Suprapubic skin (tissue), 4 donors: ENCODE measurements at regions not wholly inside any gene's neighbourhood (a gene's known extent, or its start where the extent isn't known, plus 50 kb on each side); places are given as distances from the start of the nearest gene placed in this dataset.

Experiments used
- DNase-seq, 2 donors: peaks; one replicate each; pipeline ENCODE4 v3.0.0-alpha.2; 2019; ENCODE audit warnings: low spot score in 2 of 2
- H3K27ac ChIP-seq: fragments of 200-600 bp; sonication (generic); one replicate; pipeline ENCODE4 v1.5.1; 2019
- H3K27me3 ChIP-seq: fragments of 200-600 bp; sonication (generic); one replicate; pipeline ENCODE4 v1.5.1; 2019
- H3K36me3 ChIP-seq: fragments of 200-600 bp; sonication (generic); one replicate; pipeline ENCODE4 v1.5.1; 2019
- H3K4me1 ChIP-seq: fragments of 200-600 bp; sonication (generic); one replicate; pipeline ENCODE4 v1.5.1; 2019
- H3K4me3 ChIP-seq: fragments of 200-600 bp; sonication (generic); one replicate; pipeline ENCODE4 v1.5.1; 2019; ENCODE audit warnings: mild to moderate bottlenecking
- H3K9me3 ChIP-seq: fragments of 200-600 bp; sonication (generic); one replicate; pipeline ENCODE4 v1.5.1; 2019
- EP300 ChIP-seq: sonication (generic); formaldehyde crosslinking; IDR thresholded peaks from one replicate; pipeline ENCODE4 v1.6.1; 2017; ENCODE audit warnings: antibody characterized with exemption
- POLR2A ChIP-seq, 2 donors: fragments of 450-650 bp; IDR thresholded peaks; one replicate each; pipeline ENCODE4 v1.6.1; 2017; ENCODE audit warnings: antibody characterized with exemption in 2 of 2, mild to moderate bottlenecking in 2 of 2, moderate library complexity in 2 of 2
- POLR2AphosphoS5 ChIP-seq, 3 donors: sonication (generic); formaldehyde crosslinking; IDR thresholded peaks; one replicate each; pipeline ENCODE4 v1.6.1; 2017; ENCODE audit warnings: antibody characterized with exemption in 3 of 3
- WGBS: methylation state at CpG from one replicate; pipeline ENCODE4 v1.1.5; 2018; 5-methylcytosine and 5-hydroxymethylcytosine counted together
- TF ChIP-seq, protein P1 (sequence below), 2 donors: fragments of 200-600 bp in 1 of 2; fragments of 450-650 bp in 1 of 2; sonication (generic) in 1 of 2; IDR thresholded peaks; one replicate each; pipeline ENCODE4 v1.5.1; 2016 to 2019; ENCODE audit warnings: antibody characterized with exemption in 2 of 2, mild to moderate bottlenecking in 1 of 2, moderate library complexity in 1 of 2

DNA sequence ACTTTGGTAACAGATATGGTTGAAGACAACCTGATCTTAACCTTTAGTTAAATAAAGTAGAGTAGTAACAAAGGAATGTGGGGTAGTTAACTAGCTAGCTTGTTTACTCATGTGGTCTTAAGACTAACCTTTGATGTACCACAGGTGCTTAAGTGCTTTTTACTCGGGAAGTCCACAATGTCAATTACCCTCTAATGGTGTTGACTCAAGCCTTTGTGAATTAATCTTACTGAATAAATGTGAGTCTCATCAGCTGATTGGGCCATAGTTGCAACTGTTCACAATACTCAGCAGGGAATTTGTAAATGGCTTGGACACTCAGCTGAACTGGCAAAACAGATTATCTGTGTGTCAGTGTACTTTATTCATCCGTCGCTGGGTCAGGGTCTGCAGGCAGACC lies 119.0 kb upstream of the UGT8 start:
- Histone ChIP-seq H3K4me1 (no peaks in the 10 kb centered on the region), H3K27ac (no peak overlapping the region), H3K36me3 (no peaks in the 10 kb centered on the region), H3K9me3 (no peaks in the 10 kb centered on the region), H3K27me3 (no peaks in the 10 kb centered on the region), H3K4me3 (no peak overlapping the region)
- DNase-seq = no peak
- TF ChIP-seq, protein P1, sequence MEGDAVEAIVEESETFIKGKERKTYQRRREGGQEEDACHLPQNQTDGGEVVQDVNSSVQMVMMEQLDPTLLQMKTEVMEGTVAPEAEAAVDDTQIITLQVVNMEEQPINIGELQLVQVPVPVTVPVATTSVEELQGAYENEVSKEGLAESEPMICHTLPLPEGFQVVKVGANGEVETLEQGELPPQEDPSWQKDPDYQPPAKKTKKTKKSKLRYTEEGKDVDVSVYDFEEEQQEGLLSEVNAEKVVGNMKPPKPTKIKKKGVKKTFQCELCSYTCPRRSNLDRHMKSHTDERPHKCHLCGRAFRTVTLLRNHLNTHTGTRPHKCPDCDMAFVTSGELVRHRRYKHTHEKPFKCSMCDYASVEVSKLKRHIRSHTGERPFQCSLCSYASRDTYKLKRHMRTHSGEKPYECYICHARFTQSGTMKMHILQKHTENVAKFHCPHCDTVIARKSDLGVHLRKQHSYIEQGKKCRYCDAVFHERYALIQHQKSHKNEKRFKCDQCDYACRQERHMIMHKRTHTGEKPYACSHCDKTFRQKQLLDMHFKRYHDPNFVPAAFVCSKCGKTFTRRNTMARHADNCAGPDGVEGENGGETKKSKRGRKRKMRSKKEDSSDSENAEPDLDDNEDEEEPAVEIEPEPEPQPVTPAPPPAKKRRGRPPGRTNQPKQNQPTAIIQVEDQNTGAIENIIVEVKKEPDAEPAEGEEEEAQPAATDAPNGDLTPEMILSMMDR (IDR thresholded peaks at IDR 0.05) = no peak
- TF ChIP-seq POLR2A (IDR thresholded peaks at IDR 0.05) (no peak), POLR2AphosphoS5 (IDR thresholded peaks at IDR 0.05) (no peak), EP300 (no peak)
- WGBS = 77% methylated on average over 3 of the region's 3 CpGs

DNA sequence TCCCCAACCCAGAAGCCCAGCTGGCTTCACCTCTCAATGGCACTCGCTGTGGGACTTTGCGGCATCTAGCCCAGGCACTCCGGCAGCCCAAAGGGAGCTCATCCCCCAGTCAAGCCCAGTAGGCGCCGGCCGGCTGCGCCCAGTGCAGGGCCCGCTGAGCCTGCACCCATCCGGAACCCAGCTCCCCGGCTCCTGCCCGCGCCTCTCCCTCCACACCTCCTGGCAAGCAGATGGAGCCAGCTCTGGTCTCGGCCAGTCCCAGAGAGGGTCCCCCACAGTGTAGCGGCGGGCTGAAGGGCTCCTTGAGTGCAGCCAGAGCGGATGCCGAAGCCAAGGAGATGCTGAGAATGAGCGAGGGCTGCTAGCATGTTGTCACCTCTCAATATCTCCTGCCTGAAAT lies 116.8 kb upstream of the UGT8 start:
- no peak overlapping the region for H3K4me3 ChIP-seq
- 91% methylated on average over 18 of the region's 18 CpGs for WGBS
- H3K4me1 ChIP-seq = no peaks in the 10 kb centered on the region
- TF ChIP-seq POLR2A (IDR thresholded peaks at IDR 0.05) (no peak), EP300 (no peak), POLR2AphosphoS5 (IDR thresholded peaks at IDR 0.05) (no peak)
- TF ChIP-seq, protein P1 (IDR thresholded peaks at IDR 0.05) = no peak
- no peaks in the 10 kb centered on the region for H3K9me3 ChIP-seq
- H3K27me3 ChIP-seq = no peaks in the 10 kb centered on the region
- H3K36me3 ChIP-seq = no peaks in the 10 kb centered on the region
- H3K27ac ChIP-seq = no peak overlapping the region
- no peak for DNase-seq

- Histone ChIP-seq H3K9me3 (no peaks in the 10 kb centered on the region), H3K36me3 (no peaks in the 10 kb centered on the region), H3K27me3 (no peaks in the 10 kb centered on the region), H3K4me3 (no peak overlapping the region), H3K27ac (no peak overlapping the region), H3K4me1 (no peaks in the 10 kb centered on the region)
- no peak for DNase-seq
- TF ChIP-seq, protein P1 (IDR thresholded peaks at IDR 0.05) = no peak
- no peak for TF ChIP-seq POLR2A (IDR thresholded peaks at IDR 0.05)
- no peak for TF ChIP-seq POLR2AphosphoS5 (IDR thresholded peaks at IDR 0.05)
- no peak for TF ChIP-seq EP300
- 79% methylated on average over 3 of the region's 3 CpGs for WGBS
Observed at GRCh38 chr4:114487101-114487500, 111.5 kb upstream of the UGT8 start.

DNA sequence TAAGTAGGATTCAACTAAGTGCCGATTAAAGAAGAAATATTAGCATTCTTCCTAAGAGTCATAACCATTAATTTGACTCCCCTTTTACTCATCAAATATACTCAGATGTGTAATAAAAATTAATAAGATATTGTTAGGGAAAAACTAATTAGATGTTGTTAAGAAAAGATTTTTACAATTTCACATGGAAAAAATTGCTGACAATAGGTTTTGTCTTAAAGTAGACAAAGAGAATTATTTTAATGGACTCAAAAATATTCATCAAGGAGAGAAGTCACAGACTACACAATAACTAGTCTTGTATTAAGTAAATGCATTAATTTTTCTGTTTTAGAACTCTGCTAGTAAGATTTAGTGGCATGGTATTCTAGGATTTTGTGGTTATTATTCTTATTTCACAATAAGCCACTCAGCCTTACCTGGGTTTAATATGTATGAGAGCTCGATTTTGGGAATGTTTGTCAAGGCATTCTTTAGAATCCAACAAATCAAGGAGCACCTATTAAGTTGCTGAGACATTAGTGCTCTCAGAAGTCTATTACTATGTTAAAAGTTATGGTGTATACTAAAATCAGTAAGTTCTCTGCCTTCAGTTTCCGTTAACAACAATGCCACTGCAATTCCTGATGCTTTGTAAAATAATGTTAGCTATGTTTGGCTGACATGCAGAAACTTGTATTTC lies 110.2 kb upstream of the UGT8 start:
- TF ChIP-seq POLR2AphosphoS5 (IDR thresholded peaks at IDR 0.05) (no peak), POLR2A (IDR thresholded peaks at IDR 0.05) (no peak), EP300 (no peak)
- TF ChIP-seq, protein P1 (IDR thresholded peaks at IDR 0.05) = no peak
- WGBS = 49% methylated on average over 3 of the region's 3 CpGs
- Histone ChIP-seq H3K9me3 (no peaks in the 10 kb centered on the region), H3K4me1 (no peaks in the 10 kb centered on the region), H3K27me3 (no peaks in the 10 kb centered on the region), H3K27ac (no peak overlapping the region), H3K36me3 (no peaks in the 10 kb centered on the region), H3K4me3 (no peak overlapping the region)
- DNase-seq = no peak

DNA sequence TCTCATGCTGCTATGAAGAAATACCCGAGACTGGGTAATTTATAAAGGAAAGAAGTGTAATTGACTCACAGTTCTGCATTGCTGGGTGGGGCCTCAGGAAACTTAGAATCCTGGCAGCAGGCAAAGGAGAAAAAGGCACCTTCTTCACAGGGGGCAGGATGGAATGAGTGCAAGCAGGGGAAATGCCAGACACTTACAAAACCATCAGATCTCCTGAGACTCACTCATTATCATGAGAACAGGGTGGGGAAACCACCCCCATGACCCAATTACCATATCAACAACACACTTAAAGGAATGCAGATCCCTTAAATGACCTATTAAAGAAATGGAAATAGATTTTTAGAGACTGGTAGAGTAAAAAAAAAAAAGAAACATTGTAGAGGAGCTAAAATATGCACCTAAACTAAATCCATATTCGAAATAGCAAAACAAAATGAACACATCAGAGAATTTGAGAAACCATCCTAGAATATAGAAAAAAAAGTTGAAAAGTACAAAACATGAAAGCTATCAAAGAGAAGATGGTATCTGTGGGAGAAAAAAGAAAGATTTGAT lies 104.3 kb upstream of the UGT8 start:
- DNase-seq = no peak
- H3K4me3 ChIP-seq = no peak overlapping the region
- WGBS = 73% methylated on average over 2 of the region's 2 CpGs
- no peaks in the 10 kb centered on the region for H3K27me3 ChIP-seq
- H3K27ac ChIP-seq = no peak overlapping the region
- no peaks in the 10 kb centered on the region for H3K36me3 ChIP-seq
- TF ChIP-seq POLR2A (IDR thresholded peaks at IDR 0.05) = no peak
- no peak for TF ChIP-seq POLR2AphosphoS5 (IDR thresholded peaks at IDR 0.05)
- TF ChIP-seq, protein P1 (IDR thresholded peaks at IDR 0.05) = no peak
- TF ChIP-seq EP300 = no peak
- no peaks in the 10 kb centered on the region for H3K9me3 ChIP-seq
- H3K4me1 ChIP-seq = no peaks in the 10 kb centered on the region
